HG03575 (cell line): ENCODE measurements at regions not wholly inside any gene's neighbourhood (a gene's known extent, or its start where the extent isn't known, plus 50 kb on each side); places are given as distances from the start of the nearest gene placed in this dataset.

Experiments used
- ATAC-seq: cut with Tn5 transposase; IDR thresholded peaks from one replicate; pipeline ENCODE4 v1.9.1; 2021; ENCODE audit not compliant: unreplicated experiment, insufficient number of reproducible peaks, low FRiP score; ENCODE audit errors: extremely low read depth

DNA sequence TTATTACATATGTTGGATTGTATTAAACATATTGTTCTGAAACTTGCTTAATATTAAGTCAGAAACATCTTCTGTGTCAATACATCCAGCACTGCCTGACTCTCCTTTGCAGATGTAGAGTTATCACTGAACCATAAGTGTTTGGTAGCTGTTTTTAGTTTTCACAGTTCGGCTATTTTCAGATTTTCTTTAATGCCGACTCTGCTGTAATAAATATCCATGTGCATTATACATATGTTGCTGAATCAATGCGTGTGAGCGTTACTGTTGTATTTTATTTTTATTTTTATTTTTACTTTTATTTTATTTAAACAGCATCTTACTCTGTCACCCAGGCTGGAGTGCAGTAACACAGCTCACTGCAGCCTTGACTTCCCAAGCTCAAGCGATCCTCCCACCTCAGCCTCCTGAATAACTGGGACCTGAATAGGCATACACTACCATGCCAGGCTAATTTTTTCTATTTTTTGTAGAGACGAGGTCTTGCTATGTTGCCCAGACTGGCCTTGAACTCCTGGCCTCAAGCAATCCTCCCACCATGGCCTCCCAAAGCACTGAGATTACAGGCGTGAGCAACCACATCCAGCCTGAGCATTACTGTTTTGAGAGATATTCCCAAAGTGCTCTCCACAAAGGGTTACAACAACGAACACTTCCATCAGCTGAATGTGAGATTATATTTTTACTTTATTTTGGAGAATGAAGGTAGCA, 50.7 kb upstream of the NOCT start:
- ATAC-seq, result no peak

DNA sequence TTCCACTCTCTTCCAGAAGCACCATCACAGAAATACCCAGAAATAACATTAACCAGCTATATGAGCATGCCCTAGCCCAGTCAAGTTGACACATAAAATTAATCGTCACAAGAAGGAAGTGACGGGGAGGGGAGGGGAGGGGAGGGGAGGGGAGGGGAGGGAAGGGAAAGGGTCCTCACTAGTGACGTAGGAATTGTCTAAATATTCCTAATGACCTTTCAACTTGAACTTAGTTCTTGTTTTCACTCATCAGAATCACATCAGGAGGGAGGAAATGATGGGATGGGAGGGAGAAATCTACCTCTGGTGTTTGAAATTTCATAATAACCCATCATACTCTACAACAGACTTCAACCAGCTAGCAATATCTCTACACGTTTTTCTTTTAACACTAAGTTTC, 52.2 kb upstream of the NOCT start:
- no peak for ATAC-seq

DNA sequence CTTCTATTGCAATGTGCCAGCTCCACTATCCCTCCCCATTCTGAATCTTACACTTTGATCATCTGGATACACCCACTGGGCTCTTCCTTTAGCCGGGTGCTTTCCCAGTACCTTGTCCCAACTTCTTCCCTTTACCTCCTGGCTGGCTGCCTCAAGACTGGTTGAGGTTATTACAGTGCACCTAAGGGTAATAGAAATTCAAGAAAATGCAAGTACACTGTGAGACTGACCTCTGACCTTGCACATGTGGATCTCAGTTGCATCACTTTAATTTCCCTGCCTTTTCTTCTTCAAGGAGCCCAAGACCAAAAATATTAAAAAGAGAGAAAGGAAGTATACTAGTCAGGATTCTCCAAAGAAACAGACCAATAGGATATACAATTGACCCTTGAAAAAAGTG, 53.9 kb upstream of the NOCT start:
- no peak for ATAC-seq

DNA sequence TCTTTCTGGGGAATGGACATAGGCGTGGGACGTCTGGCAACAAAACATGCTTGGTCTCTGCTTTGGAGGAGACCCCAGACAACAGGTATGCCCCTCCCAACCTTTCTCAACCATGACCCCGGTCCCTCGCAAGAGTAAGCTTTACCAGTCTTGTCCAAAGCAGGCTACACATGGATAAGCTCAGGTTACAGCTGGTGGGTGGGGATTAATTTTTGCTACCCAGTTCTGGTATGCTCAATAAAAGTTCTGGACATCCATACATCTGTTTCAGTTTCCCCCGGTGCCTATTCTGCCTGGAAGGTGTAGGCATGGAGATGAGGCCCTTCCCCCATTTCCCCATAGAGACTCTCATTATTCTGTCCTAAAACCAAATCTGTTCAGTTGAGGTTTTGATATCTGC, 54.5 kb upstream of the NOCT start:
- no peak for ATAC-seq

DNA sequence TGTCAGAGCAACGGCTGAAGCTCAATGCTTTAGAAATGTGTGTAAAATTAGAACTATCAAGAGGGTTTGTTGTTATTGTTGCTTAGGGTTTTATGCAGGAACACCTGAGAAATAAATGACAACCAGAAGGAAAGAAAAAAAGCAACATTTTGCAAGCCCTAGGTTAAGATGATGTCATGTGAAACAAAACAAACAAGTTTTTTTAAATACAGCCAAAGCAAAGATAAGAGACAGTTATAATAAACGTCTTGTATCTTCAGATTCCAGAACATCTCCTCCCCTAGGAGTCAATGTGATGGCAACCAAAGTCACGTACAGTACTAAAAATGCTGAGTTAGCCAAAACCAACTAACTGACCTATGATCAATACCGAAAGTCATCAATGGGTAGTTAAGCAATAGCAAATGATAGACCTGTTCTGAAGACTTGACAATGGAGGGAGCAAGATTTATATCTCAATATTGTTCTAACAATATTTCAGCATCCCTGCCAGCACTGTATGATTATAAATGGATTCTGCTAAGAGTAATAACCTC, 55.3 kb upstream of the NOCT start:
- no peak for ATAC-seq

DNA sequence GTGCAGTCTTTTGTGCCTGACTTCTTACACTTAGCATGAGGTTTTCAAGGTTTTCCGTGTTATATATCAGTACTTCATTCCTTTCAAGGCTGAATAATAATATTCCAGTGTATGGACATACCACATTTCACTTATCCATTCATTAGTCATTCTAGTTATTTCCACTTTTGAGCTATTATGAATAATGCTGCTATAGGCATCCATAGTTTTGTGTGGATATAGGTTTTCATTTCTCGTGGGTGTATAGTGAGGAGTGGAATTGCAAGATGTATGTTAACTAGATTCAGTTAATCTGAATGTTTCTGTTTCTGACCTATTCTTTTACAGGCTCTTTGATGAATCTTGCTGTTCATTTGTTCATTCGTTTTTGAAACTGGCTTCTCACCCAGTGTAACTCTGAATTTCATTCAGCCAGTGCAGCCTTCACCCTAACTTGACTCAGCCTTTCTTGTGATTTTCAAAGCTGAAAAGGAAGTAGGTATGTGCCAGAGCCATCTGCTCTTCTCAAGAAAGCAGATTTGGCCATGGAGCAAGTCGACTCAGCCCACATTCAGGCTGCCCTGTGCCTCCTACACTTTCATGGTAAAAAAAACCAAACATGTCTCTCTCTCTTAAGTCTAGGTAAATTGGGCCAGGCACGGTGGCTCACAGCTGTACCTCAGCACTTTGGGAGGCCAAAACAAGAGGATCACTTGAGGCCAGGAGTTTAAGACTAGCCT, 56.3 kb upstream of the NOCT start:
- no peak for ATAC-seq

DNA sequence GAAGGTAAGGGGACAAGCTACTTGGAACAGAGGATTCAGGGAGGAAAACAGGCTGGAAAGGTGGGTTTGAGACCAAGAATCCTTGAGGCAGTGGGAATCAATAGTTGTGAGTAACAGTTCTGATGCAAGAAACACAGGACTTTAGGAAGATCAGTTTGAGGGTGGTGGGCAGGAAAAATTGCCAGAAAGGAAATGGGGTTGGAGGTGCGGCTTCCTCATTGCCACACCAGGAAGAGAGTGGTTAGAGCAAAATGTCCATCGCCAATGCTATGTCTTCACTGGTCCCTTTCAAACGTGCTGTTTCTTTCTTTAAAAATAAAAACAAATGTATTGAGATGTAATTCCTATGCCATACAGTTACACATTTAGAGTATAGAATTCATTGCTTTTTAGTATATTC, 57.1 kb upstream of the NOCT start:
- no peak for ATAC-seq

DNA sequence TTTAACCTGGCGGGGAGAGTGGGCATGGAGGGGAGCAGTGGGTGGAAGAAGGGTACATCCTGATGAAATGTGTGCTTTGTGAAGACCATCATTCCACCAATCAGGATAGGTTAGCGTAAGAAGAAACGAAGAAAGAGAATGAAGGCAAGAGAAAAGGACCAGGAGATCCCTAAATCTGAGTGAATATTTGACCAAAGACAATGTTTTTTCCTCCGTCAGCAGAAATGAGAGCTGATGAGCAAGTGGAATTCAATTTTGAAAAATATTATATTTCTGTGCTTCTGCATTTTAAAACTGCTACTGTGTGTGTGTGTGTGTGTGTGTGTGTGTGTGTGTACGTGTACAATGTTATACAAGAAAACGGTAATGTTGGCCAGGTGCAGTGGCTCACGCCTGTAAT, 58.3 kb upstream of the NOCT start:
- no peak for ATAC-seq

DNA sequence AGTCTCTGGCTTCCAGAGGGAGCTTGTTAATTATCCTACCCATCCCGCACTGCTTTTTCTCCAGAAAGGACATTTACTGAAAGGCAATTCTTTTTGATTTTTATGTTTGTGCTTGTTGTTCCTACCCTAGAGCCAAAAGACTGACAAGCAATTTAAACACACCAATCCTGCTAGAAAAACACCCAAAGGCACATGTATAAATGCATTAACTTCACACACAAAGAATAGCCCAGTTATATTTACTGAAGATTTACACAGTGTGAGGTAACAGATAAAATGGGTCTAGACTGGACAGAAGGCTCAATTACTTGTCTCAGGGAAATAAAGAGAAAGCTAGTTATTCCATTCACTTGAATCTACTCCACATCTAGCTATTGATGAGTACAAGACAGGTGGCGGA, 61.2 kb upstream of the NOCT start:
- no peak for ATAC-seq

DNA sequence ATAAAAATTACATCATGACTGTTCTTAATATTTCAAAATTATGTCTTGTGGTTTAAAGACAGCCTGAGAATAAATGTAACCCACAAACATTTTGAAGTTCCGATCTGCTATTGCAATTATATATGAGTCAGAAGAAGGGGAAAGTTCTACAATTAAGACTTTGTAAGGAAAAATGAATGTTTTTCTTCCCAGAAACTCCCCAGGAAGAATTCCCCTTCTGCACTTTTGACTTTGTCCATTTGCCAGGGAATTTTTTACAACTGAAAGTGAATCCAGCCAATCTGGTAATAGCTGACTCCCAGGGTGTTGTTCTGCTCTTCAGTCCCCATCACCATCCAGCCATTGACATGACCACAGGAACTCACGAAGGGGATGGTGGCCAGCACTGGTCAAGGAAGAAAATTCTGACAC, 61.6 kb upstream of the NOCT start:
- no peak for ATAC-seq

DNA sequence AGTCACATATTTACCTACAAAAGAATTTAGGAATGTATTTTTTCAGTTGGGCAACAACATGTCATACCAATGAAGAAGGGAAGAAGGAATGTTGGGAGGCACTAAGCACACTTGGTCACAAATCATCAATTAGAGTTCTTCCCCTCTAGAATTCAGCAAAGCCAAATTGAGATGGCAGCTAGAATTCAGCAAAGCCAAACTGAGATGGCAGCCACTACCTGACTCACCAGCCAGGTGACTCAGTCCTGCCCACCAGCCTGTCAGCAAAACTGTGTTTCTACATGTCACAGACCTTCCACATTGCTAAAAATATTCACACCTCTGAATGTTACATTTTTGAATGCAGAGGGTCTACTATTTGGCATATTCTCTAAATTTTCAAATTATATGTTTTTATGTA, 63.2 kb upstream of the NOCT start:
- ATAC-seq, result no peak

DNA sequence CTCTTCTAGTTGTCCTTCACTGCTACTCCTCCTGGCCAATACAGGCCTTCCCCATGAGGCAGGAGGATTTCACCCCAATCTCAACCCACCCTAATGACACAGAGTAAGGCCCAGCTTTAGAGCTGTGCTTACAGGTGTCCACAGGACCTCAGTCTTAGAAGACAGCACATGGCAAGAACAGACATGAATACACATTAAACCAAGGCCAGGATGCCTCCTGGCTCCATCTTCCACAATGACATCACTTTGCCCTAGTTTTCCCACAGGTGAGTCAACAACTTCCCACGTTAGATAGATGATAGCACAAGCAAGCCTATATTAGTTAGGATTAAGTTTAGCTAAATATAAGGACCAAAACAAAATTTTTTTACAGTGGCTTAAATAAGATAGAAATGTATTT, 63.8 kb upstream of the NOCT start:
- ATAC-seq, result no peak

DNA sequence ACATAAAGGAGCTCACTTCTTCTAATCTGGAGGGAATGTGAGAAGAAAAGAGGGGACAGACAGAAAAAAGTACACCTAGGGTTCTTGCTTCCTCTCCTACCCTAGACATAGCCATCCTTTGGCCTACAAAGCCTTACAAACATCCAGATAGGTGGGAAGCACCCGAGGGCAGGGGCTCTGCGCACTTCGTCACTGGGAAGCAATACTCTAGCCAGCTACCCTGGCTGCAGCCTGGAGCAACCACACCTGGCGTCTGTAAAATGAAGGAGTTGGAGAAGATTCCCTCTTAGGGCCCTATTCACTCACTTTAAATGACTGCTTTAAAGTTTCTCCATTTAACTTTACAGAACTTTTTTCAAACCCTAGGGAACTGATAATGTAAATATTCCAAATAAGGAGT, 65.7 kb upstream of the NOCT start:
- no peak for ATAC-seq

DNA sequence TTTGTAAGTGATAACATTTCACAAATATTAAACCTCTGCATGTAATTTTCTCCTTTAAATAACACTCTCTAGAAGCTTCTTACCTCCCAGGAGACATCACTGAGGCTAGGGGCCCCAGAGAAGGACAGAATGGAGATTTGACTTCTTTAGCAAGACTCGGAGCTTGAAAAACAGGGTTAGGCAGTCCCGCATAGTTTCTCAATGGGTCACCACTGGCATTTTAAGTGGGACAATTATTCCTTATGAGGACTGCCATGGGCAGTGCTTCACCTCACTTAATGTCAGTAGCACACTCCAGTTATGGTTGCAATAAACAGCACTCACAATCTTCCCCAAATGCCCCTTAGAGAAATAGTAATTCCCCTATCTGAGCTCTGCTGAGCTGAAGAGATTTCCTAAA, 66.7 kb upstream of the NOCT start:
- no peak for ATAC-seq

DNA sequence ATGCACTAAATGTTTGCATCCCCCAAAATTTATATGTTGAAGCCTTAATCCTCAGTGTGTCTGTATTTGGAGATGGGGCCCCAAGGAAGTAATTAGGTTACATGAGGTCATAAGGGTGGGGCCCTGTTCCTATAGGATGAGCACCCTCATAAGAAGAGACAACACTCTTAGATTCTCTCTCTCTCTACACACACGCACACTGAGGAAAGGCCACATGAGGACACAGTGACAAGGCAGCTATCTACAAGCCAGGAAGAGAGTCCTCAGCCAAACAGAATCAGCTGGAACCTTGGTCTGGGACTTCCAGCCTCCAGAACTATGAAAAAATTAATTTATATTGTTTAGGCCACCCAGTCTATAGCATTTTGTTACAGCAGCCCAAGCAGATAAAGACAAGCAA, 69.3 kb upstream of the NOCT start:
- ATAC-seq, result no peak

DNA sequence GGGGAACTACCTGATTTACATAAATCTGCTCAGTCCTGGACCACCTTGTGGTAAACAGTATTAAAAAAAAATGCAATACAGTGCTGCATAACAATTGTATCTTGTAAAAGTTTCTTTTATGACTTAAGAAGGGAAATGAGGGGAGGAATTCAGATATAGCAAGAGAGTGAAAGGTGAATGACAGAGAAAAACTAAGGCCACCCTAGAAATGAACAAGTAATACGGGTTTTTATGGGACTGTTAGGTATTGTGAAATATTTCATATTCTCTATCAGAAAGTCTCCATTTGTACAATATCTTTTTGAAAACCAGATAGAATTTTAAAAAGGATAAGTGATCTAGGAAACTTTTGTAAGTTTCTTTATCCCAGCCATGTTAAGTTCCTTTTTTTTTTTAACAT, 69.7 kb upstream of the NOCT start:
- ATAC-seq, result no peak

DNA sequence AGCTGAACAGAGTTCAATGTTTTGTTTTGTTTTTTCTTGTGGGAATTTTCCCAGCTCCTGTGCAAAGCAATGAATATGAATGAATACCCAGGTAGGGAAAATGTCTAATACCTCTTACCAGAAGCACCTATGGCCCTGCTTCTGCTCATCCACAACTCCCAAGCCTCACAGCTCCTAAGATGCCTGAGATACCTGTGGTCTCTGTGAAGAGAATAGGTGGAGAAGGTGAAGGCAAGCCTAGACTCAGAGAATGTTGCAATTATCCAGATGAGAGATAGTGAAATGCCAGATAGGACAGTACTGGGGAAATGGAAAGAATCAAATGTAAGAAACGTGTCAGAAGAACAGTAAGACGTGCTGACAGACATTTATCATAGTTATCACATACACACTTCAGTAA, 70.2 kb upstream of the NOCT start:
- ATAC-seq, result no peak

DNA sequence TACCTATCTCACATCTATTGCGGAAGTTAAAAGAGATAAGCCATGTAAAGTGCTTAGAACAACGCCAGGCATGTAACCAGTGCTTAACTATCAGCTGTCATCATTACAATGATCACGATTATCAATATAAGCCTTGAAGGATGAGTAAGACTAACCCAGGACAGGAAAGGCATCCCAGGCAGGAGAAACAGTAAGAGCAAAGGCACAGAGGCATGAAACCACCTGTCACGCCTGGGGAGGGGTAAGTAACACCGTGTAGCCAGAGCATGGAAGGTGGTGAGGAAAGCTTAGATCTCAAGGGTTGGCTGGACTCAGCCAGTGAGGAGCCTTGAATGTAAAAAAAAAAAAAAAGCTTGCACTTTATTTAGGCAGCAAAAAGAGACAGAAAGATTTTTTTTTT, 71.7 kb upstream of the NOCT start:
- no peak for ATAC-seq

DNA sequence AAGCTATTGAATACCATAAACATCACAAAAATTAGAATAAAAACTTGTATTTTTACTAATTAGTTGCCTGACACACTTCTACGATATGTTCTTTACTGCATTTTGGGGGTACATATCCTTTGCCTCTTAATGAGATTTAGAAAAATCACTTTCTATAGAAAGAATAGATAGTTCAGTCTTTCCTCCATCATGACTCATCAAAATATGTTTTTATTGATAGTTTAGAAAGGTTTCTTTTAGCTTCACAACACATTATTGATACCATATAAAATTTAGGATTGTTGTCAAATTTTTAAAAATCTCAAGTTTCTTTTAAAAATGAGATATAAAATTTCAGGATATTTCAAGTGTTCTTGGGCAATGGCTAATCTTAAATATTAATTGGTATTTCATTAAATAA, 74.5 kb upstream of the NOCT start:
- ATAC-seq, result no peak

DNA sequence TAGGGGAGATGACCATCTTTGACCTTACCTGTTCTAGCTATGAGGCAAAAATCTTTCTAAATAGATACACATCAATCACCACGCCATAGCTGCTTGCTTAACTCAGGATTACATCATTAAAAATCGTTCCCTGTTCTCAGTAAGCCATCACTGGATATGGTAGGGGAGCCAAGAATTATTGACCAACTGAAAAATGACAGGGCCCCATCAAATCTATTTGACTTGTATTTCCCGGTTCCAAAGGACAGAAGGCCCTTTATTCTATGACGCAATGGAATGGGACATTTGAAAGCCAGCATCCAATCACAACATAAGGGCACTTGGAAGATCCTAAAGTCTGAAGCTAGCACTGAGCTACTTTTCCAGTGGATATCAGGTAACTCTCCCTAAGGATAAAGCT, 75.6 kb upstream of the NOCT start:
- ATAC-seq, result no peak

DNA sequence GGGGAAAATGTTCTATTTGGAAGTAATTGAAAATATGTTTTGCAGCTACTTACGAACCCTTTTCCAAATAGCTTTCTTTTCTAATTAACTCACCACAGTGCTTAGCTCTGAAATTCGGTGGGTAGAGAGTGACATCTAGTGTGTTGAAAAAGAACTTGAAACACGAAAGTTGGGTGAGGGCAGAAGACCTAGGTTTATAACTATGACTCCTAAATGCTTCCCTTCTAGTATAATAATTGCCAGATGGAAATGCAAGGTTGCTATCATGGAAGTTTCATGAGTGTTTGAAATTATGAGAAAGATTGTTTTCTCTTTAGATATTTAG, 77.3 kb upstream of the NOCT start:
- ATAC-seq, result no peak
